SK-N-SH (cell line): ENCODE measurements at regions not wholly inside any gene's neighbourhood (a gene's known extent, or its start where the extent isn't known, plus 50 kb on each side); places are given as distances from the start of the nearest gene placed in this dataset.

ENCODE experiments used
- CTCF ChIA-PET: fragments of 300-600, 350-600 bp; formaldehyde crosslinking; extraction: SDS; loops from one replicate; lab custom pipeline; 2021; lab: Yijun Ruan, JAX
- POLR2A ChIA-PET: fragments of 350-600 bp; sonication (Branson Sonifier 250); formaldehyde crosslinking; extraction: SDS; loops from one replicate; lab custom pipeline; 2020; ENCODE audit warnings: antibody characterized with exemption, inconsistent platforms; lab: Yijun Ruan, JAX
- DNase-seq: peaks from one replicate; pipeline ENCODE4 v3.0.0; 2012
- H2AFZ ChIP-seq: fragments of 200-600 bp; sonication (generic); 2 replicates; pipeline ENCODE4 v1.8.1; 2016; ENCODE audit warnings: antibody characterized with exemption, mild to moderate bottlenecking, low read depth
- H3F3A ChIP-seq: fragments of 200-600 bp; sonication (generic); replicated peaks from 2 replicates; pipeline ENCODE3; 2016; ENCODE audit warnings: antibody characterized with exemption, mild to moderate bottlenecking; ENCODE audit not compliant: insufficient read depth
- H3K27ac ChIP-seq, 2 experiments: fragments of 200-500 bp in 1 of 2; fragments of 200-600 bp in 1 of 2; sonication (Bioruptor generic) in 1 of 2; sonication (generic), shearing (Covaris generic) in 1 of 2; 2 replicates each; pipeline versions ENCODE4 v1.5.1 to v1.6.1; 2014 to 2016; ENCODE audit warnings: low read depth in 2 of 2, inconsistent platforms in 1 of 2, low read length in 1 of 2, mild to moderate bottlenecking in 1 of 2, mixed read lengths in 1 of 2
- H3K27me3 ChIP-seq: fragments of 200-600 bp; sonication (generic), shearing (Covaris generic); 2 replicates; pipeline ENCODE4 v1.6.1; 2016; ENCODE audit warnings: mixed run types; ENCODE audit not compliant: insufficient read depth
- H3K36me3 ChIP-seq, 2 experiments: fragments of 200-500 bp in 1 of 2; fragments of 200-600 bp in 1 of 2; sonication (Bioruptor generic) in 1 of 2; sonication (generic) in 1 of 2; replicated peaks in 1 of 2; 2 replicates each; pipeline versions ENCODE3 to v1.5.1; 2014 to 2016; ENCODE audit warnings: low read length in 1 of 2, mild to moderate bottlenecking in 1 of 2; ENCODE audit not compliant: insufficient read depth in 2 of 2, control insufficient read depth in 1 of 2
- H3K4me1 ChIP-seq, 2 experiments: fragments of 200-500 bp in 1 of 2; fragments of 200-600 bp in 1 of 2; sonication (Bioruptor generic) in 1 of 2; sonication (generic), shearing (Covaris generic) in 1 of 2; 2 replicates each; pipeline versions ENCODE4 v1.5.1 to v1.6.1; 2014 to 2016; ENCODE audit warnings: low read depth in 1 of 2, low read length in 1 of 2, mixed run types in 1 of 2; ENCODE audit not compliant: insufficient read depth in 2 of 2, control insufficient read depth in 1 of 2
- H3K4me2 ChIP-seq: fragments of 200-600 bp; sonication (generic), shearing (Covaris generic); 2 replicates; pipeline ENCODE4 v1.6.1; 2017; ENCODE audit warnings: mixed run types
- H3K4me3 ChIP-seq, 2 experiments: fragments of 200-500 bp in 1 of 2; fragments of 200-600 bp in 1 of 2; sonication (Bioruptor generic) in 1 of 2; sonication (generic), shearing (Covaris generic) in 1 of 2; 2 replicates each; pipeline versions ENCODE4 v1.5.1 to v1.8.1; 2014 to 2016; ENCODE audit warnings: low read depth in 2 of 2, inconsistent platforms in 1 of 2, low read length in 1 of 2, mild to moderate bottlenecking in 1 of 2, mixed read lengths in 1 of 2, moderate library complexity in 1 of 2
- H3K79me2 ChIP-seq: fragments of 200-600 bp; sonication (generic); 2 replicates; pipeline ENCODE4 v1.8.1; 2017; ENCODE audit warnings: mild to moderate bottlenecking; ENCODE audit not compliant: insufficient read depth
- H3K9ac ChIP-seq: fragments of 200-600 bp; sonication (generic); 2 replicates; pipeline ENCODE4 v1.6.1; 2017; ENCODE audit warnings: mixed run types
- H3K9me2 ChIP-seq: fragments of 200-600 bp; sonication (generic); 2 replicates; pipeline ENCODE4 v1.6.1; 2017; ENCODE audit warnings: mixed run types
- H3K9me3 ChIP-seq: fragments of 200-600 bp; sonication (generic); 2 replicates; pipeline ENCODE4 v1.6.1; 2017; ENCODE audit warnings: mixed run types, mild to moderate bottlenecking, moderate library complexity
- H4K20me1 ChIP-seq: fragments of 200-600 bp; sonication (generic); 2 replicates; pipeline ENCODE4 v1.6.1; 2017; ENCODE audit warnings: mild to moderate bottlenecking, mixed run types; ENCODE audit not compliant: insufficient read depth
- EP300 ChIP-seq, 2 experiments: IDR thresholded peaks; 2 replicates each; pipeline versions ENCODE4 v1.4.0 to v1.6.1; 2012; ENCODE audit warnings: borderline replicate concordance in 1 of 2, low read depth in 1 of 2, low read length in 1 of 2
- FOXM1 ChIP-seq: IDR thresholded peaks from 2 replicates; pipeline ENCODE4 v1.4.0; 2012; ENCODE audit warnings: low read depth, mild to moderate bottlenecking
- GABPA ChIP-seq: IDR thresholded peaks from 2 replicates; pipeline ENCODE4 v1.4.0; 2012; ENCODE audit warnings: low read depth, mild to moderate bottlenecking
- GATA2 ChIP-seq: sonication (generic); formaldehyde crosslinking; IDR thresholded peaks from 2 replicates; pipeline ENCODE4 v1.5.0; 2020; ENCODE audit warnings: mild to moderate bottlenecking, missing genetic modification reagents
- MEF2A ChIP-seq: IDR thresholded peaks from 2 replicates; pipeline ENCODE4 v1.4.0; 2012; ENCODE audit warnings: low read depth, borderline replicate concordance
- MXI1 ChIP-seq: IDR thresholded peaks from 2 replicates; pipeline ENCODE4 v1.6.1; 2012; ENCODE audit warnings: mild to moderate bottlenecking, low read depth, low read length, improper control_type of control experiment
- RAD21 ChIP-seq: IDR thresholded peaks from 2 replicates; pipeline ENCODE4 v1.6.1; 2012; ENCODE audit warnings: mild to moderate bottlenecking, low read length
- REST ChIP-seq: IDR thresholded peaks from 2 replicates; pipeline ENCODE4 v1.6.1; 2012; ENCODE audit warnings: mild to moderate bottlenecking, low read depth, low read length, moderate library complexity
- SMC3 ChIP-seq: IDR thresholded peaks from 2 replicates; pipeline ENCODE4 v1.6.1; 2012; ENCODE audit warnings: low read depth, low read length, improper control_type of control experiment
- TAF1 ChIP-seq: IDR thresholded peaks from 2 replicates; pipeline ENCODE4 v1.6.1; 2012; ENCODE audit warnings: low read depth, mild to moderate bottlenecking, low read length, moderate library complexity, borderline replicate concordance
- TCF12 ChIP-seq: IDR thresholded peaks from 2 replicates; pipeline ENCODE4 v1.4.0; 2012
- WGBS: methylation state at CpG from one replicate; pipeline ENCODE4 v1.1.6; 2017; ENCODE audit warnings: low lambda C conversion rate; 5-methylcytosine and 5-hydroxymethylcytosine counted together
- TF ChIP-seq, protein P1 (sequence below): fragments of 150-350 bp; IDR thresholded peaks from 2 replicates; pipeline ENCODE4 v1.6.1; 2016; ENCODE audit warnings: mild to moderate bottlenecking, low read depth, low read length
- TF ChIP-seq, protein P2 (sequence below): fragments of 150-350 bp; IDR thresholded peaks from 2 replicates; pipeline ENCODE4 v1.6.1; 2017; ENCODE audit warnings: antibody characterized with exemption, low read length, low read depth, borderline replicate concordance

DNA sequence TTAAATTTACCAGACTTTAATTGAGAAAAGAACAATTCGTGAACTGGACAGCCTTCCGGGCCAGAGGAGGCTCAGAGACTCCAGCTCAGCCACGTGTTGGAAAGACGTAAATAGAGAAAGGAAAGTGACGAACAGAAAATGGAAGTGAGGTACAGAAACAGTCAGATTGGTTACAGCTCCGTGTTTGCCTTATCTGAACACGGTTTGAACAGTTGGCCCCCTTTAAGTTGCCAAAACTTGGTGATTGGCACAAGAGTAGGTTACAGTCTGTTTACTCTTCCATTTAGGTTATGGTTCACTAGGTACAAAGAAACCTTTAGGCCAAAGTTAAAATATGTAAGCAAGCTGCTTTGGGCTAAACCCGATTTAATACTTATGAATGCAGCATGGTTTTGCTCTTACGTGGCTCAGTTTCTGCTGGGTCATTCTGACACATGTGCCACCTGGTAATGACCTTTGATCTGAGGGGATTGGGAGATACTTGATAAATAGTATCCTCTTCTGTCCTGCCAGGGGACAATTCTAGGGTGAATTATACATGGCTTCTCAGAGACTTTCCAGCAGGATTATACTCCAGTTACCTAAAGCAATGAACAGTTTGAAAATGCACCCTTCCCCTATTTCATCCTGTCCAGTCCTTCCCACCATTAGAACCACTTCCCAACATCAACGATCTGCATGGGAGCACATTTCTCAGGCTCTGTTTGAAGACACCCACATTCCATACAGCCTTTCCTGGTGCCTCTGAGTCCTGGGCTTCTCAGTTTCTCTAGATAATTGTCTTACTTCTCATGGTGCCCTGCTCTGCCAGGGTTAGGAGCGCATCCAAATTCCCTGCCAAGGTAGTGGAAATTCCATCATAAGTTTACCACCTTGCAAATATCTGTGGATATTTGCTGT is 65.1 kb upstream of the TGIF1 start:
- H4K20me1 ChIP-seq = no peaks in the 10 kb centered on the region
- POLR2A ChIA-PET = no interaction called here
- 76% methylated on average over 11 of the region's 11 CpGs for WGBS

More for the DNA sequence above, 65.1 kb upstream of the TGIF1 start:
- CTCF ChIA-PET = interaction anchor here (1.1 to 1.3 kb wide), 2 partner anchors 8 to 13 kb away, joined by 3 to 4 read pairs; no protein-coding TSS in a partner anchor
- Histone ChIP-seq H3K9ac (no peak overlapping the region), H2AFZ (no peak overlapping the region), H3K9me3 (no peaks in the 10 kb centered on the region), H3K27me3 (no peaks in the 10 kb centered on the region), H3K36me3 (no peaks in the 10 kb centered on the region), H3K4me2 (no peak overlapping the region), H3K9me2 (no peaks in the 10 kb centered on the region), H3K4me1 (no peaks in the 10 kb centered on the region), H3K79me2 (no peaks in the 10 kb centered on the region), H3F3A (no peaks in the 10 kb centered on the region)
- TF ChIP-seq MEF2A (no peak), MXI1 (no peak), SMC3 (no peak), TAF1 (no peak), GABPA (no peak), FOXM1 (no peak), EP300 (IDR thresholded peaks at IDR 0.05; ENCODE audit: borderline replicate concordance in 1 of 2, low read depth in 1 of 2, low read length in 1 of 2) (no peak), RAD21 (no peak), GATA2 (CRISPR knock-in tag) (no peak), TCF12 (no peak), REST (no peak)
- TF ChIP-seq, protein P1, sequence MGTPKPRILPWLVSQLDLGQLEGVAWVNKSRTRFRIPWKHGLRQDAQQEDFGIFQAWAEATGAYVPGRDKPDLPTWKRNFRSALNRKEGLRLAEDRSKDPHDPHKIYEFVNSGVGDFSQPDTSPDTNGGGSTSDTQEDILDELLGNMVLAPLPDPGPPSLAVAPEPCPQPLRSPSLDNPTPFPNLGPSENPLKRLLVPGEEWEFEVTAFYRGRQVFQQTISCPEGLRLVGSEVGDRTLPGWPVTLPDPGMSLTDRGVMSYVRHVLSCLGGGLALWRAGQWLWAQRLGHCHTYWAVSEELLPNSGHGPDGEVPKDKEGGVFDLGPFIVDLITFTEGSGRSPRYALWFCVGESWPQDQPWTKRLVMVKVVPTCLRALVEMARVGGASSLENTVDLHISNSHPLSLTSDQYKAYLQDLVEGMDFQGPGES = no peak
- TF ChIP-seq, protein P2, sequence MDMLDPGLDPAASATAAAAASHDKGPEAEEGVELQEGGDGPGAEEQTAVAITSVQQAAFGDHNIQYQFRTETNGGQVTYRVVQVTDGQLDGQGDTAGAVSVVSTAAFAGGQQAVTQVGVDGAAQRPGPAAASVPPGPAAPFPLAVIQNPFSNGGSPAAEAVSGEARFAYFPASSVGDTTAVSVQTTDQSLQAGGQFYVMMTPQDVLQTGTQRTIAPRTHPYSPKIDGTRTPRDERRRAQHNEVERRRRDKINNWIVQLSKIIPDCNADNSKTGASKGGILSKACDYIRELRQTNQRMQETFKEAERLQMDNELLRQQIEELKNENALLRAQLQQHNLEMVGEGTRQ = no peak
- TF ChIP-seq, all 33 proteins: peak for 0
- H3K4me3 ChIP-seq = no peak overlapping the region
- no peak overlapping the region for H3K27ac ChIP-seq
- DNase-seq = no peak
